B cell (primary cell): ENCODE measurements at regions not wholly inside any gene's neighbourhood (a gene's known extent, or its start where the extent isn't known, plus 50 kb on each side); places are given as distances from the start of the nearest gene placed in this dataset.

ENCODE experiments used
- ATAC-seq: fragments of 200-7000 bp; cut with Tn5 transposase; one replicate; pipeline ENCODE4 v1.10.0; 2021; ENCODE audit warnings: low read depth, mild to moderate bottlenecking, moderate number of reproducible peaks, moderate library complexity
- CTCF ChIA-PET: fragments of 350-600 bp; sonication (Branson Sonifier 250); formaldehyde crosslinking; loops from one replicate; lab custom pipeline; 2021; ENCODE audit warnings: antibody characterized with exemption, inconsistent platforms; lab: Charles Lee
- POLR2A ChIA-PET: fragments of 350-600 bp; sonication (Branson Sonifier 250); formaldehyde crosslinking; loops from one replicate; lab custom pipeline; 2021; ENCODE audit warnings: antibody characterized with exemption; lab: Charles Lee
- DNase-seq: peaks from one replicate; pipeline ENCODE4 v3.0.0; 2013
- H2AFZ ChIP-seq: 2 replicates; pipeline ENCODE4 v1.6.1; 2012; ENCODE audit warnings: mild to moderate bottlenecking, low read depth, low read length; ENCODE audit not compliant: insufficient read depth, poor library complexity, severe bottlenecking
- H3K27ac ChIP-seq, 2 donors: 1 replicate in 1 of 2; 2 replicates in 1 of 2; pipeline ENCODE4 v1.5.1; 2012 to 2013; ENCODE audit warnings: low read length in 2 of 2, mild to moderate bottlenecking in 2 of 2, moderate library complexity in 1 of 2
- H3K27me3 ChIP-seq, 4 experiments: fragments of 200-600 bp in 1 of 4; sonication (generic) in 1 of 4; replicated peaks in 1 of 4; 1 replicate in 2 of 4; 2 replicates in 2 of 4; pipeline versions ENCODE4 v1.6.1 to v1.7.0; 2013 to 2016; ENCODE audit warnings: low read length in 3 of 4, mild to moderate bottlenecking in 2 of 4, mixed read lengths in 1 of 4, moderate library complexity in 1 of 4; ENCODE audit not compliant: insufficient read depth in 4 of 4, control insufficient read depth in 3 of 4; ENCODE audit errors: control extremely low read depth in 1 of 4
- H3K36me3 ChIP-seq, 2 experiments: replicated peaks in 1 of 2; 1 replicate in 1 of 2; 2 replicates in 1 of 2; pipeline versions ENCODE4 v1.6.1 to v1.7.1; 2013; ENCODE audit warnings: low read length in 1 of 2; ENCODE audit not compliant: insufficient read depth in 2 of 2, control insufficient read depth in 1 of 2; ENCODE audit errors: control extremely low read depth in 1 of 2, extremely low read depth in 1 of 2
- H3K4me1 ChIP-seq, 2 donors: fragments of 200-600 bp in 1 of 2; sonication (generic) in 1 of 2; 1 replicate in 1 of 2; 2 replicates in 1 of 2; pipeline versions ENCODE4 v1.5.1 to v1.6.1; 2013 to 2017; ENCODE audit warnings: low read length in 2 of 2; ENCODE audit not compliant: control insufficient read depth in 2 of 2, insufficient read depth in 2 of 2
- H3K4me2 ChIP-seq: replicated peaks from 2 replicates; pipeline ENCODE3; 2012; ENCODE audit warnings: mild to moderate bottlenecking, low read depth, low read length; ENCODE audit not compliant: poor library complexity, severe bottlenecking
- H3K4me3 ChIP-seq, 5 experiments: fragments of 200-600 bp in 1 of 5; sonication (generic) in 1 of 5; 1 replicate in 3 of 5; 2 replicates in 2 of 5; pipeline versions ENCODE4 v1.5.1 to v1.7.0; 2011 to 2016; ENCODE audit warnings: low read length in 4 of 5, mild to moderate bottlenecking in 4 of 5, low read depth in 2 of 5, control low read depth in 1 of 5, moderate library complexity in 1 of 5; ENCODE audit not compliant: insufficient read depth in 1 of 5; ENCODE audit errors: control extremely low read depth in 1 of 5, extremely low read depth in 1 of 5
- H3K79me2 ChIP-seq: fragments of 200-600 bp; sonication (generic); one replicate; pipeline ENCODE4 v1.6.0; 2016; ENCODE audit warnings: low read length; ENCODE audit not compliant: control insufficient read depth, insufficient read depth
- H3K9ac ChIP-seq: fragments of 200-600 bp; sonication (generic); 2 replicates; pipeline ENCODE4 v1.6.1; 2017; ENCODE audit warnings: mild to moderate bottlenecking, low read length, moderate library complexity
- H3K9me3 ChIP-seq, 3 donors: one replicate each; pipeline versions ENCODE4 v1.6.1 to v1.7.1; 2013; ENCODE audit warnings: low read length in 2 of 3; ENCODE audit not compliant: control insufficient read depth in 2 of 3, insufficient read depth in 1 of 3; ENCODE audit errors: control extremely low read depth in 1 of 3
- H4K20me1 ChIP-seq: 2 replicates; pipeline ENCODE4 v1.6.0; 2012; ENCODE audit warnings: mild to moderate bottlenecking, low read length; ENCODE audit not compliant: insufficient read depth, control insufficient read depth, poor library complexity, severe bottlenecking
- H3K27ac Mint-ChIP-seq: one replicate; pipeline ENCODE4 v1.8.0; 2021; ENCODE audit warnings: mixed read lengths
- H3K27me3 Mint-ChIP-seq: one replicate; pipeline ENCODE4 v1.8.0; 2021; ENCODE audit warnings: mixed read lengths
- H3K4me1 Mint-ChIP-seq: one replicate; pipeline ENCODE4 v1.8.0; 2021; ENCODE audit warnings: mixed read lengths
- H3K4me3 Mint-ChIP-seq: one replicate; pipeline ENCODE4 v1.8.0; 2021; ENCODE audit warnings: mixed read lengths
- H3K9me3 Mint-ChIP-seq: one replicate; pipeline ENCODE4 v1.8.0; 2022; ENCODE audit warnings: mixed read lengths; ENCODE audit not compliant: insufficient read depth
- EZH2 ChIP-seq: IDR thresholded peaks from 2 replicates; pipeline ENCODE4 v1.6.1; 2012; ENCODE audit warnings: borderline replicate concordance, low read depth, mild to moderate bottlenecking, moderate library complexity, low read length; ENCODE audit not compliant: insufficient read depth, poor library complexity, severe bottlenecking
- WGBS: methylation state at CpG from one replicate; pipeline ENCODE4 v1.1.5; 2013; ENCODE audit warnings: missing lambda C conversion rate; ENCODE audit not compliant: insufficient coverage; 5-methylcytosine and 5-hydroxymethylcytosine counted together
- intact Hi-C: fragments of 100-400 bp; cut with micrococcal nuclease; formaldehyde crosslinking; loops from one replicate; pipeline ENCODE4 v1.10.0; 2022
- TF ChIP-seq, protein P1 (sequence below): fragments of 200-600 bp; IDR thresholded peaks from one replicate; pipeline ENCODE4 v1.8.0; 2022; ENCODE audit warnings: antibody characterized with exemption, mild to moderate bottlenecking

DNA sequence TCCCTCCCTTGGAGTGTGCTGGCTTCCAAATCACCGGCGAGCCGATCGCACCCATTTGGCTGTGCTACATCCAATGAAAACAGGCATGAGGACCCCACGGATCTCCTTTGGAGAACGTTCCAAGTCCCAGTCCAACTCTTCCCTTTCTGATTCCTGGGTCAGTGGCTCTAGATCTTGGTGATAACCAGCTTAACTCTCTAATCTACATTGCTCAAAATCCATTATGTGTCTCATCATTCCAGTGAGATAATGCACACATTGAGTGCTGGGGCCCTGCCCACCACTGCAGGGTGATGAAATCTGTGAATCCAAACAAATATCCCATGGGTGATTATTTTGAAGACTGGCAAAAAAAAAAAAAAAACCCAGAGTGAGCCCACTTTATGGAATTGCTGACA, 232.7 kb upstream of the COPS8 start:
- DNase-seq: no peak
- no peak overlapping the region for H3K4me3 ChIP-seq
- H3K4me3 Mint-ChIP-seq: no peak overlapping the region
- no peaks in the 10 kb centered on the region for H3K9me3 Mint-ChIP-seq
- H3K9me3 ChIP-seq: peaks cover 0 to 8% (median 0%) of the 10 kb centered on the region in 3 donors
- H2AFZ ChIP-seq: no peak overlapping the region
- H3K27me3 Mint-ChIP-seq: no peaks in the 10 kb centered on the region
- H4K20me1 ChIP-seq: no peaks in the 10 kb centered on the region
- WGBS: 88% methylated on average over 6 of the region's 6 CpGs
- ChIA-PET CTCF (interaction anchor here (0.7 kb wide), 1 partner anchor 149 kb away, joined by 3 read pairs; no protein-coding TSS in a partner anchor), POLR2A (no interaction called here)
- no peak overlapping the region for H3K9ac ChIP-seq
- intact Hi-C loops: no loop called here
- no peaks in the 10 kb centered on the region for H3K36me3 ChIP-seq
- TF ChIP-seq, protein P1, sequence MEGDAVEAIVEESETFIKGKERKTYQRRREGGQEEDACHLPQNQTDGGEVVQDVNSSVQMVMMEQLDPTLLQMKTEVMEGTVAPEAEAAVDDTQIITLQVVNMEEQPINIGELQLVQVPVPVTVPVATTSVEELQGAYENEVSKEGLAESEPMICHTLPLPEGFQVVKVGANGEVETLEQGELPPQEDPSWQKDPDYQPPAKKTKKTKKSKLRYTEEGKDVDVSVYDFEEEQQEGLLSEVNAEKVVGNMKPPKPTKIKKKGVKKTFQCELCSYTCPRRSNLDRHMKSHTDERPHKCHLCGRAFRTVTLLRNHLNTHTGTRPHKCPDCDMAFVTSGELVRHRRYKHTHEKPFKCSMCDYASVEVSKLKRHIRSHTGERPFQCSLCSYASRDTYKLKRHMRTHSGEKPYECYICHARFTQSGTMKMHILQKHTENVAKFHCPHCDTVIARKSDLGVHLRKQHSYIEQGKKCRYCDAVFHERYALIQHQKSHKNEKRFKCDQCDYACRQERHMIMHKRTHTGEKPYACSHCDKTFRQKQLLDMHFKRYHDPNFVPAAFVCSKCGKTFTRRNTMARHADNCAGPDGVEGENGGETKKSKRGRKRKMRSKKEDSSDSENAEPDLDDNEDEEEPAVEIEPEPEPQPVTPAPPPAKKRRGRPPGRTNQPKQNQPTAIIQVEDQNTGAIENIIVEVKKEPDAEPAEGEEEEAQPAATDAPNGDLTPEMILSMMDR: no peak
- TF ChIP-seq EZH2: no peak
- no peaks in the 10 kb centered on the region for H3K4me1 ChIP-seq
- no peaks in the 10 kb centered on the region for H3K4me1 Mint-ChIP-seq
- H3K27me3 ChIP-seq: no peaks in the 10 kb centered on the region
- H3K4me2 ChIP-seq: no peak overlapping the region
- H3K27ac Mint-ChIP-seq: no peak overlapping the region
- H3K27ac ChIP-seq: no peak overlapping the region
- no peaks in the 10 kb centered on the region for H3K79me2 ChIP-seq
- no peak for ATAC-seq

DNA sequence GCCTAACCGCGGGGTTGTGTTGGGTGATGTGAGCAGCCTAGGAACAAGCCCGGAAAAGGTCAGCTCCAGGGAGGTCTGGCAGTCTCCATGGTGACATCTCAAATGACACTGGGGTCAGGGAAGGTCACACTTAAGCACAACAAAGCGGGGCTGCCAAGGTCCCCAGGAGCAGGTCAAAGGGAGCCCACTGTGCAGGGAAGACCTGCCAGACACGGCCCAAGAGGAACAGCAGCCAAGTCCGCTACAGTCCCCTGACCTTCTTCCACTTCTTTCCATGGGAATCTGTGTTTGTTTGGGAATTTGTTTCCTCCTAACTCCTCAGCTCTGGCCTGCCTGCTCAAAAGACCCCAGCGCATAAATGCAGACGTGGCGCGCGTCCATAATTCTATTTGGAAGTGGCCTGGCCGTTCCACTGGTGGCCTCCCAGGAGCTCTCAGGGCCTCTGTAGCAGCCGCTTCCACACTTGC, 232.1 kb upstream of the COPS8 start:
- H3K4me2 ChIP-seq: no peak overlapping the region
- ATAC-seq (no peak), DNase-seq (no peak)
- H3K79me2 ChIP-seq: no peaks in the 10 kb centered on the region
- peaks cover 5% of the 10 kb centered on the region for H3K27me3 Mint-ChIP-seq
- no peaks in the 10 kb centered on the region for H3K36me3 ChIP-seq
- no peaks in the 10 kb centered on the region for H3K9me3 Mint-ChIP-seq
- H3K27me3 ChIP-seq: no peaks in the 10 kb centered on the region
- no peak for TF ChIP-seq EZH2
- TF ChIP-seq, protein P1: no peak
- ChIA-PET POLR2A (no interaction called here), CTCF (interaction anchor here (0.7 kb wide), 1 partner anchor 148 kb away, joined by 3 read pairs; no protein-coding TSS in a partner anchor)
- no peak overlapping the region for H3K27ac Mint-ChIP-seq
- H3K4me3 Mint-ChIP-seq: no peak overlapping the region
- intact Hi-C loops: no loop called here
- WGBS: 98% methylated on average over 9 of the region's 13 CpGs
- no peaks in the 10 kb centered on the region for H3K4me1 ChIP-seq
- no peak overlapping the region for H3K27ac ChIP-seq
- no peaks in the 10 kb centered on the region for H4K20me1 ChIP-seq
- no peaks in the 10 kb centered on the region for H3K4me1 Mint-ChIP-seq
- H3K9me3 ChIP-seq: peaks cover 0 to 8% (median 0%) of the 10 kb centered on the region in 3 donors
- H2AFZ ChIP-seq: no peak overlapping the region
- H3K9ac ChIP-seq: no peak overlapping the region
- H3K4me3 ChIP-seq: no peak overlapping the region
